OCI-LY7 (cell line): ENCODE measurements at regions not wholly inside any gene's neighbourhood (a gene's known extent, or its start where the extent isn't known, plus 50 kb on each side); places are given as distances from the start of the nearest gene placed in this dataset.

Source experiments
- CTCF ChIP-seq: fragments of 200-600 bp; sonication (generic); conservative IDR thresholded peaks from 2 replicates; pipeline ENCODE4 v1.5.1; 2014; ENCODE audit warnings: mild to moderate bottlenecking, antibody characterized with exemption, low read length, moderate library complexity, mixed read lengths
- EZH2phosphoT487 ChIP-seq: fragments of 200-600 bp; sonication (generic); IDR thresholded peaks from 2 replicates; pipeline ENCODE4 v1.6.1; 2018; ENCODE audit warnings: low read depth, borderline replicate concordance, mild to moderate bottlenecking, mixed run types, antibody characterized with exemption, low read length, moderate library complexity, mixed read lengths

- no peak for TF ChIP-seq CTCF
- TF ChIP-seq EZH2phosphoT487, result no peak
These were observed 348.6 kb upstream of the ZNF32 start for GRCh38 chr10:43997330-43997729.
